Activated CD8-positive, alpha-beta memory T cell treated with anti-CD3 and anti-CD28 coated beads for 24 hours (primary cell): ENCODE measurements at regions not wholly inside any gene's neighbourhood (a gene's known extent, or its start where the extent isn't known, plus 50 kb on each side); places are given as distances from the start of the nearest gene placed in this dataset.
"Not testable (repeated sequence)": the region's sequence is repeated elsewhere in the genome, so short reads cannot be mapped to it uniquely, and the experiment has no call there.

Source experiments
- DNase-seq: peaks from one replicate; pipeline ENCODE4 v3.0.0-alpha.2; 2020

- no peak for DNase-seq
These were observed 2245.0 kb upstream of the RAG2 start for GRCh38 chr11:38842991-38843390.

- no peak for DNase-seq
These were observed 2241.0 kb upstream of the RAG2 start for GRCh38 chr11:38839071-38839470.

- no peak for DNase-seq
These were observed 2237.9 kb upstream of the RAG2 start for GRCh38 chr11:38835966-38836365.

- DNase-seq = no peak
These were observed 2226.5 kb upstream of the RAG2 start for GRCh38 chr11:38824573-38824972.

- DNase-seq = not testable (repeated sequence)
These were observed 2223.8 kb upstream of the RAG2 start for GRCh38 chr11:38821786-38822185.

GRCh38 chr11:38819981-38820380 is 2221.9 kb upstream of the RAG2 start:
- no peak for DNase-seq

- DNase-seq = no peak
These were observed 2220.7 kb upstream of the RAG2 start for GRCh38 chr11:38818720-38819119.

GRCh38 chr11:38814670-38815069 is 2216.6 kb upstream of the RAG2 start:
- no peak for DNase-seq

GRCh38 chr11:38809521-38809920 is 2211.5 kb upstream of the RAG2 start:
- DNase-seq = no peak

GRCh38 chr11:38796281-38796680 is 2198.2 kb upstream of the RAG2 start:
- no peak for DNase-seq

GRCh38 chr11:38795027-38795426 is 2197.0 kb upstream of the RAG2 start:
- no peak for DNase-seq

- no peak for DNase-seq
These were observed 2193.4 kb upstream of the RAG2 start for GRCh38 chr11:38791346-38791961.

- DNase-seq = no peak
These were observed 2190.5 kb upstream of the RAG2 start for GRCh38 chr11:38788561-38788960.

GRCh38 chr11:38784164-38784563 is 2186.1 kb upstream of the RAG2 start:
- no peak for DNase-seq

- DNase-seq = no peak
These were observed 2168.8 kb upstream of the RAG2 start for GRCh38 chr11:38766796-38767195.

- no peak for DNase-seq
These were observed 2161.4 kb upstream of the RAG2 start for GRCh38 chr11:38759394-38759793.

- DNase-seq = no peak
These were observed 2158.5 kb upstream of the RAG2 start for GRCh38 chr11:38756537-38756936.

- no peak for DNase-seq
These were observed 2153.4 kb upstream of the RAG2 start for GRCh38 chr11:38751421-38751820.

- DNase-seq = not testable (repeated sequence)
These were observed 2148.5 kb upstream of the RAG2 start for GRCh38 chr11:38746516-38746915.

- DNase-seq = no peak
These were observed 2125.3 kb upstream of the RAG2 start for GRCh38 chr11:38723361-38723760.

- DNase-seq = no peak
These were observed 2123.7 kb upstream of the RAG2 start for GRCh38 chr11:38721586-38722315.

GRCh38 chr11:38718659-38719058 is 2120.6 kb upstream of the RAG2 start:
- DNase-seq = no peak

- DNase-seq = no peak
These were observed 2120.0 kb upstream of the RAG2 start for GRCh38 chr11:38718049-38718448.

- DNase-seq = no peak
These were observed 2113.1 kb upstream of the RAG2 start for GRCh38 chr11:38711110-38711509.

- no peak for DNase-seq
These were observed 2112.2 kb upstream of the RAG2 start for GRCh38 chr11:38710262-38710661.
